ENCODE measurements at regions not wholly inside any gene's neighbourhood (a gene's known extent, or its start where the extent isn't known, plus 50 kb on each side); places are given as distances from the start of the nearest gene placed in this dataset.
"Not testable (repeated sequence)": the region's sequence is repeated elsewhere in the genome, so short reads cannot be mapped to it uniquely, and the experiment has no call there.

GRCh38 chr6:166721576-166721975, 94.5 kb upstream of the RPS6KA2 start:
- no peak for DNase-seq

GRCh38 chr6:166720856-166721255, 93.8 kb upstream of the RPS6KA2 start:
- DNase-seq = no peak

- DNase-seq = no peak
Observed at GRCh38 chr6:166719019-166719418, 92.0 kb upstream of the RPS6KA2 start.

GRCh38 chr6:166718516-166718915, 91.5 kb upstream of the RPS6KA2 start:
- DNase-seq = no peak

GRCh38 chr6:166716910-166717617, 90.0 kb upstream of the RPS6KA2 start:
- DNase-seq = no peak

GRCh38 chr6:166715992-166716391, 88.9 kb upstream of the RPS6KA2 start:
- no peak for DNase-seq

- no peak for DNase-seq
Observed at GRCh38 chr6:166715065-166715464, 88.0 kb upstream of the RPS6KA2 start.

GRCh38 chr6:166714581-166714980, 87.5 kb upstream of the RPS6KA2 start:
- no peak for DNase-seq

GRCh38 chr6:166714187-166714510, 87.1 kb upstream of the RPS6KA2 start:
- no peak for DNase-seq

GRCh38 chr6:166713434-166714186, 86.6 kb upstream of the RPS6KA2 start:
- DNase-seq = no peak

- no peak for DNase-seq
Observed at GRCh38 chr6:166712286-166713228, 85.5 kb upstream of the RPS6KA2 start.

- DNase-seq = peak; percentile 20
Observed at GRCh38 chr6:166710084-166710483, 83.0 kb upstream of the RPS6KA2 start.

- DNase-seq = no peak
Observed at GRCh38 chr6:166708460-166708859, 81.4 kb upstream of the RPS6KA2 start.

GRCh38 chr6:166707045-166707444, 80.0 kb upstream of the RPS6KA2 start:
- peak; percentile 27 for DNase-seq

- DNase-seq = no peak
Observed at GRCh38 chr6:166705069-166705468, 78.0 kb upstream of the RPS6KA2 start.

- DNase-seq = no peak
Observed at GRCh38 chr6:166704171-166704570, 77.1 kb upstream of the RPS6KA2 start.

GRCh38 chr6:166703149-166703710, 76.2 kb upstream of the RPS6KA2 start:
- no peak for DNase-seq

- DNase-seq = not testable (repeated sequence)
Observed at GRCh38 chr6:166701424-166701823, 74.4 kb upstream of the RPS6KA2 start.

- not testable (repeated sequence) for DNase-seq
Observed at GRCh38 chr6:166700871-166701270, 73.8 kb upstream of the RPS6KA2 start.

GRCh38 chr6:166697113-166697512, 70.1 kb upstream of the RPS6KA2 start:
- no peak for DNase-seq

- no peak for DNase-seq
Observed at GRCh38 chr6:166693880-166694279, 66.8 kb upstream of the RPS6KA2 start.

- DNase-seq = no peak
Observed at GRCh38 chr6:166692723-166693302, 65.8 kb upstream of the RPS6KA2 start.
